Amniotic stem cell (primary cell): ENCODE measurements at regions not wholly inside any gene's neighbourhood (a gene's known extent, or its start where the extent isn't known, plus 50 kb on each side); places are given as distances from the start of the nearest gene placed in this dataset.

Experiments used
- DNase-seq: peaks from one replicate; lab custom pipeline; 2025; lab: John Stamatoyannopoulos, UW

- no peak for DNase-seq
These were observed 1043.0 kb upstream of the POU3F3 start for GRCh38 chr2:103810875-103811274.

- no peak for DNase-seq
These were observed 1039.9 kb upstream of the POU3F3 start for GRCh38 chr2:103814016-103814415.

- no peak for DNase-seq
These were observed 1038.2 kb upstream of the POU3F3 start for GRCh38 chr2:103815731-103816130.

GRCh38 chr2:103817746-103818145, 1036.2 kb upstream of the POU3F3 start:
- no peak for DNase-seq

GRCh38 chr2:103818176-103818575, 1035.7 kb upstream of the POU3F3 start:
- DNase-seq, result no peak

GRCh38 chr2:103819599-103819998, 1034.3 kb upstream of the POU3F3 start:
- DNase-seq, result no peak

GRCh38 chr2:103823847-103824246, 1030.1 kb upstream of the POU3F3 start:
- DNase-seq, result no peak

- no peak for DNase-seq
These were observed 1006.6 kb upstream of the POU3F3 start for GRCh38 chr2:103847276-103847675.

GRCh38 chr2:103859238-103859637, 994.7 kb upstream of the POU3F3 start:
- no peak for DNase-seq

GRCh38 chr2:103860016-103860415, 993.9 kb upstream of the POU3F3 start:
- no peak for DNase-seq

GRCh38 chr2:103868396-103868795, 985.5 kb upstream of the POU3F3 start:
- no peak for DNase-seq

- DNase-seq, result no peak
These were observed 980.1 kb upstream of the POU3F3 start for GRCh38 chr2:103873716-103874351.

- no peak for DNase-seq
These were observed 978.8 kb upstream of the POU3F3 start for GRCh38 chr2:103875131-103875530.

- DNase-seq, result no peak
These were observed 978.4 kb upstream of the POU3F3 start for GRCh38 chr2:103875531-103875930.

GRCh38 chr2:103876611-103877010, 977.3 kb upstream of the POU3F3 start:
- no peak for DNase-seq

GRCh38 chr2:103879101-103879500, 974.8 kb upstream of the POU3F3 start:
- no peak for DNase-seq

- no peak for DNase-seq
These were observed 973.7 kb upstream of the POU3F3 start for GRCh38 chr2:103880081-103880834.

- DNase-seq, result no peak
These were observed 966.3 kb upstream of the POU3F3 start for GRCh38 chr2:103887625-103888024.

GRCh38 chr2:103896182-103896581, 957.7 kb upstream of the POU3F3 start:
- DNase-seq, result no peak

- no peak for DNase-seq
These were observed 955.4 kb upstream of the POU3F3 start for GRCh38 chr2:103898561-103898960.

- DNase-seq, result no peak
These were observed 951.6 kb upstream of the POU3F3 start for GRCh38 chr2:103902347-103902746.

GRCh38 chr2:103921161-103921560, 932.8 kb upstream of the POU3F3 start:
- DNase-seq, result no peak

- no peak for DNase-seq
These were observed 911.7 kb upstream of the POU3F3 start for GRCh38 chr2:103942199-103942598.

GRCh38 chr2:103945083-103945482, 908.8 kb upstream of the POU3F3 start:
- no peak for DNase-seq
